CD4-positive, alpha-beta T cell (primary cell): ENCODE measurements at regions not wholly inside any gene's neighbourhood (a gene's known extent, or its start where the extent isn't known, plus 50 kb on each side); places are given as distances from the start of the nearest gene placed in this dataset.

Source experiments
- ATAC-seq: fragments of 200-7000 bp; cut with Tn5 transposase; one replicate; pipeline ENCODE4 v1.10.0; 2022; ENCODE audit warnings: mild to moderate bottlenecking; ENCODE audit not compliant: poor library complexity
- CTCF ChIA-PET: fragments of 350-600 bp; sonication (Branson Sonifier 250); formaldehyde crosslinking; loops from one replicate; lab custom pipeline; 2021; ENCODE audit warnings: antibody characterized with exemption, inconsistent platforms; lab: Charles Lee
- POLR2A ChIA-PET: fragments of 350-600 bp; sonication (Branson Sonifier 250); formaldehyde crosslinking; loops from one replicate; lab custom pipeline; 2021; ENCODE audit warnings: antibody characterized with exemption, inconsistent platforms; lab: Charles Lee
- DNase-seq, 14 experiments: peaks; one replicate each; pipeline ENCODE4 v3.0.0-alpha.2; 2013 to 2020; ENCODE audit warnings: mixed read lengths in 2 of 14
- H3K27ac ChIP-seq, 2 donors: one replicate each; pipeline versions ENCODE4 v1.5.1 to v1.7.0; 2013; ENCODE audit warnings: low read length in 2 of 2, low read depth in 1 of 2, mild to moderate bottlenecking in 1 of 2
- H3K27me3 ChIP-seq, 2 experiments: 1 replicate in 1 of 2; 2 replicates in 1 of 2; pipeline versions ENCODE4 v1.6.1 to v1.7.0; 2013; ENCODE audit warnings: low read length in 2 of 2, control low read depth in 1 of 2, mild to moderate bottlenecking in 1 of 2, moderate library complexity in 1 of 2; ENCODE audit not compliant: insufficient read depth in 2 of 2, control insufficient read depth in 1 of 2
- H3K36me3 ChIP-seq: one replicate; pipeline ENCODE4 v1.6.1; 2013; ENCODE audit warnings: low read length, control low read depth; ENCODE audit not compliant: insufficient read depth
- H3K4me1 ChIP-seq: one replicate; pipeline ENCODE4 v1.6.1; 2013; ENCODE audit warnings: low read length, control low read depth; ENCODE audit not compliant: insufficient read depth
- H3K4me3 ChIP-seq: one replicate; pipeline ENCODE4 v1.5.1; 2013; ENCODE audit warnings: mild to moderate bottlenecking, low read length, moderate library complexity
- H3K9me3 ChIP-seq, 2 experiments: 1 replicate in 1 of 2; 2 replicates in 1 of 2; pipeline versions ENCODE4 v1.6.1 to v1.7.0; 2013; ENCODE audit warnings: low read length in 2 of 2, mild to moderate bottlenecking in 2 of 2, control low read depth in 1 of 2, moderate library complexity in 1 of 2; ENCODE audit not compliant: control insufficient read depth in 1 of 2, insufficient read depth in 1 of 2
- H3K27ac Mint-ChIP-seq: one replicate; pipeline ENCODE4 v1.8.0; 2020; ENCODE audit warnings: mixed read lengths
- H3K27me3 Mint-ChIP-seq: one replicate; pipeline ENCODE4 v1.8.0; 2021; ENCODE audit warnings: mixed read lengths
- H3K36me3 Mint-ChIP-seq: one replicate; pipeline ENCODE4 v1.8.0; 2021; ENCODE audit warnings: low read depth, mixed read lengths
- H3K4me1 Mint-ChIP-seq: one replicate; pipeline ENCODE4 v1.8.0; 2021; ENCODE audit warnings: low read depth, mixed read lengths
- H3K4me3 Mint-ChIP-seq: one replicate; pipeline ENCODE4 v1.8.0; 2020; ENCODE audit warnings: mild to moderate bottlenecking, mixed read lengths
- H3K9me3 Mint-ChIP-seq: one replicate; pipeline ENCODE4 v1.8.0; 2020; ENCODE audit warnings: mixed read lengths
- intact Hi-C, 2 experiments: fragments of 100-400 bp; cut with DNase I in 1 of 2; cut with micrococcal nuclease in 1 of 2; formaldehyde crosslinking; loops; one replicate each; pipeline versions ENCODE4 v1.15.1 to v1.9.0; 2023 to 2025; cut with DNase I, micrococcal nuclease
- TF ChIP-seq, protein P1 (sequence below): fragments of 200-600 bp; IDR thresholded peaks from one replicate; pipeline ENCODE4 v1.8.0; 2022; ENCODE audit warnings: antibody characterized with exemption, mild to moderate bottlenecking

- POLR2A ChIA-PET: no interaction called here
- Mint-ChIP-seq H3K27ac (no peak overlapping the region), H3K4me1 (no peaks in the 10 kb centered on the region), H3K4me3 (no peak overlapping the region), H3K36me3 (no peaks in the 10 kb centered on the region), H3K27me3 (no peaks in the 10 kb centered on the region), H3K9me3 (peaks cover 7% of the 10 kb centered on the region)
- intact Hi-C loops: no loop called here
- Histone ChIP-seq H3K9me3 (peaks cover 0 to 9% of the 10 kb centered on the region in 2 experiments), H3K36me3 (no peaks in the 10 kb centered on the region), H3K27me3 (no peaks in the 10 kb centered on the region), H3K4me3 (no peak overlapping the region), H3K4me1 (no peaks in the 10 kb centered on the region), H3K27ac (no peak overlapping the region)
- DNase-seq (no peak), ATAC-seq (no peak)
- TF ChIP-seq, protein P1, sequence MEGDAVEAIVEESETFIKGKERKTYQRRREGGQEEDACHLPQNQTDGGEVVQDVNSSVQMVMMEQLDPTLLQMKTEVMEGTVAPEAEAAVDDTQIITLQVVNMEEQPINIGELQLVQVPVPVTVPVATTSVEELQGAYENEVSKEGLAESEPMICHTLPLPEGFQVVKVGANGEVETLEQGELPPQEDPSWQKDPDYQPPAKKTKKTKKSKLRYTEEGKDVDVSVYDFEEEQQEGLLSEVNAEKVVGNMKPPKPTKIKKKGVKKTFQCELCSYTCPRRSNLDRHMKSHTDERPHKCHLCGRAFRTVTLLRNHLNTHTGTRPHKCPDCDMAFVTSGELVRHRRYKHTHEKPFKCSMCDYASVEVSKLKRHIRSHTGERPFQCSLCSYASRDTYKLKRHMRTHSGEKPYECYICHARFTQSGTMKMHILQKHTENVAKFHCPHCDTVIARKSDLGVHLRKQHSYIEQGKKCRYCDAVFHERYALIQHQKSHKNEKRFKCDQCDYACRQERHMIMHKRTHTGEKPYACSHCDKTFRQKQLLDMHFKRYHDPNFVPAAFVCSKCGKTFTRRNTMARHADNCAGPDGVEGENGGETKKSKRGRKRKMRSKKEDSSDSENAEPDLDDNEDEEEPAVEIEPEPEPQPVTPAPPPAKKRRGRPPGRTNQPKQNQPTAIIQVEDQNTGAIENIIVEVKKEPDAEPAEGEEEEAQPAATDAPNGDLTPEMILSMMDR: no peak
- CTCF ChIA-PET: no interaction called here
Observed at GRCh38 chr11:41963406-41963805, 504.0 kb upstream of the LRRC4C start.

- intact Hi-C loops: no loop called here
- H3K4me1 ChIP-seq: no peaks in the 10 kb centered on the region
- H3K9me3 ChIP-seq: peaks cover 0 to 8% of the 10 kb centered on the region in 2 experiments
- H3K4me1 Mint-ChIP-seq: no peaks in the 10 kb centered on the region
- ChIA-PET CTCF (no interaction called here), POLR2A (no interaction called here)
- DNase-seq (no peak), ATAC-seq (no peak)
- peaks cover 7% of the 10 kb centered on the region for H3K9me3 Mint-ChIP-seq
- H3K4me3 Mint-ChIP-seq: no peak overlapping the region
- H3K27me3 ChIP-seq: no peaks in the 10 kb centered on the region
- TF ChIP-seq, protein P1: no peak
- H3K36me3 Mint-ChIP-seq: no peaks in the 10 kb centered on the region
- H3K27ac ChIP-seq: no peak overlapping the region
- H3K27ac Mint-ChIP-seq: no peak overlapping the region
- H3K36me3 ChIP-seq: no peaks in the 10 kb centered on the region
- H3K4me3 ChIP-seq: no peak overlapping the region
- H3K27me3 Mint-ChIP-seq: no peaks in the 10 kb centered on the region
Observed at GRCh38 chr11:41970681-41971080, 511.2 kb upstream of the LRRC4C start.

DNA sequence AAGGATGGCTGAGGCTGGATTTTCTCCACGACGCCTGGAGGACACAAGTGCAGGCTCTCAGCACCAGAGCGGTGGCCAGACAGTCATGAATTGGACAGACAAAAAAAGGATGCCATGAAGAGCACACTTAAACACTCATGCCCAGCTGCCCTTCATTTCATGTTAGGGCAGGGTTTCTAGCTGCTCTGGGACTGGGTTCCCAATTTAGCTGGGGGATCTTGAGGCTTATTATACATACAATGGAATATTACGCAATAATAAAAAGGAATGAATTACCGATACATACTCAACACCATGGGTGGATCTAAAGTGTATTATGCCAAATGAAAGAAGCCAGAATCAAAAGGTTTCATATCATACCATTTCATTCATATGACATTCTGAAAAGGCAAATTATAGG is 512.1 kb upstream of the LRRC4C start:
- H3K4me1 Mint-ChIP-seq: no peaks in the 10 kb centered on the region
- H3K36me3 Mint-ChIP-seq: no peaks in the 10 kb centered on the region
- Histone ChIP-seq H3K4me1 (no peaks in the 10 kb centered on the region), H3K4me3 (no peak overlapping the region), H3K36me3 (no peaks in the 10 kb centered on the region), H3K27me3 (no peaks in the 10 kb centered on the region), H3K27ac (no peak overlapping the region), H3K9me3 (peaks cover 0 to 8% of the 10 kb centered on the region in 2 experiments)
- peaks cover 9% of the 10 kb centered on the region for H3K9me3 Mint-ChIP-seq
- POLR2A ChIA-PET: no interaction called here
- H3K27ac Mint-ChIP-seq: no peak overlapping the region
- DNase-seq (no peak), ATAC-seq (no peak)
- TF ChIP-seq, protein P1: no peak
- no peaks in the 10 kb centered on the region for H3K27me3 Mint-ChIP-seq
- CTCF ChIA-PET: no interaction called here
- no peak overlapping the region for H3K4me3 Mint-ChIP-seq
- intact Hi-C loops: no loop called here
